Brain pericyte (primary cell): ENCODE measurements at regions not wholly inside any gene's neighbourhood (a gene's known extent, or its start where the extent isn't known, plus 50 kb on each side); places are given as distances from the start of the nearest gene placed in this dataset.
A peak's percentile ranks its signal among the peaks of the same experiment; 100 is the strongest.
"Not testable (repeated sequence)": the region's sequence is repeated elsewhere in the genome, so short reads cannot be mapped to it uniquely, and the experiment has no call there.

Source experiments
- DNase-seq: peaks from one replicate; pipeline ENCODE4 v3.0.0-alpha.2; 2012; ENCODE audit warnings: low read depth, low spot score

DNA sequence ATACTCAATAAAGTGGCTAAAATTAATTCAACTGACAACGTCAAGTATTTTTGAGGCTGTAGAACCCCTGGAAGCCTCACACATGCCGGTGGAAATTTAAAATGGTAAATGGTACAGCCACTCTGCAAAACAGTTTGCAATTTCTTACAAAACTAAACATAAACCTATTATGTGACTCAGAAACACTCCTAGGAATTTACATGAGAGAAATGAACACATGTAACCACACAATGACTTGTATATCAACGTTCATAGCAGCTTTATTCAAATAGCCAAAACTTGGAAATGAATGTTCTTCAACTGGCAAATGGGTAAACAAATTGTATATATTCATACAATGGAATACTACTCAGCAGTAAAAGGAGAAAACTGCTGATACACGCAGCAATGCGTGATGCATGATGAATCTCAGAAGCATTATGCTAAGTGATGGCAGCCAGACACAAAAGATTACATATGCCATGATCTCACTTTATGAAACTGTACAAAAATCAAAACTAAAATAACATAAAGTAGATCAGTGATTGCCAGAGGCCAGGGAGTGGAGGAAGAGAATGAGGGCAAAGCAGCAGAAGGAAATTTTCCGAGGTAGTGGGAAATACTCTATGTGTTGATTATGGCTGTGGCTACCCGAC, 112.5 kb downstream of the FAM50B start:
- DNase-seq = no peak

DNA sequence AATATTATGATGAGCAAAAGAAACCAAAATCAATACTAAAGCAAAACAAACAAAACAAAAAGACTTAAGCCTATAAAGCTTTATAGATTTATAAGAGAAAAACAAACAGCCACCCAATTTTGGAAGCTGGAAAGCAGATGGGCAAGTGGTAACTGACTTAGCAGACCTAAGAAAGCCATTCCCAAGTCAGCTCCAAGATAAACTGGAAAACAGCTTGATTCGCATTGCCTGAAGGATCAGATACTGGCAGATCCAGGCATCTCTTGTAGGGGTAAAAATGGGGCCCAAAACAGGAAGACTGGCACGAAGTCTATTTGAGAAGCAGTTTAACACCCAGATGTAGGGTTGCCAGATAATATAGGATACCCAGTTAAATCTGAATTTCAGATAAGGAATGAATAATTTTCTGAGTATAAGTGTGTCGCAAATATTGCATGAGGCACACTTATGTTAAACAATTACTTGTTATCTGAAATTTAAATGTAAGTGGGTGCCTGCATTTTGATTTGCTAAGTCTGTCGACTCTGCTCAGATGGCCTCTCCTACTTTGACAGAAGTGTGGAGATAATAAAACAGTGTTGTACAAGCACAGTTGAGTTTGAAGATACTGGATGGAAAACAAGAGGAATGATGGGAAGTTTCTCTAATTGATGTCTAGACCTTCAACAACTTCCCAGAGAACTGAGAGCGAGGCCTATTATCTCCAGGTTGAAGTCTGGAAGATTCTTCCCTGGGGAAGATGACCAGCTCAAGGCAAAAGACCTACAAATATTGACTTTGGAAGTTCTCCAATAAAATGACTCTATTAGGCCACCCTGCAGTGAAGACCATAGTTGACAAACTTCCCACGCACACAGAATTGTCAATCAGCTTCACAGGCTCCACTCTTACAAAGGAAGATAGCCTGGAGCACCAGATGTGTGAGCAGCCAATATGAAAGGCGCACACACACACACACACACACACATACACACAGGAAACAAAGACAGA, 113.4 kb downstream of the FAM50B start:
- DNase-seq = peak; percentile 86

DNA sequence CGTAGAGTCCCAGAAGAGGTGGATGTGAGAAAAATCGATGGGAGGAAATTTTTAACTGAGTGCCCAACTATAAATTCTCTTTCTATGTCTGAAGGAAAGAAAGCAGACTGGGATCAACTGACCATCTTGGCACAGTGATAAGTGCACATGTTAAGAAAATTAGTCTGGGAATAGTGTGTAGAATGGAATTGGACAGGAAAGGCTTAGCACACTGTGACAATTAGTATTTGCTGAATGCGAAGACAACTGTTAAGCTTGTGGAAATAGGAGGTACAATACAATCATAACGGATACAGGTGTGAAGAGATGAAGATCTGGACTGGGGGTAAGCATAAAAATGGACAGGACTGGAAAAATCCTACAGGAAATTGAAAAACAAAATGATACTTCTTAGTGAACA, 114.3 kb downstream of the FAM50B start:
- DNase-seq = no peak

DNA sequence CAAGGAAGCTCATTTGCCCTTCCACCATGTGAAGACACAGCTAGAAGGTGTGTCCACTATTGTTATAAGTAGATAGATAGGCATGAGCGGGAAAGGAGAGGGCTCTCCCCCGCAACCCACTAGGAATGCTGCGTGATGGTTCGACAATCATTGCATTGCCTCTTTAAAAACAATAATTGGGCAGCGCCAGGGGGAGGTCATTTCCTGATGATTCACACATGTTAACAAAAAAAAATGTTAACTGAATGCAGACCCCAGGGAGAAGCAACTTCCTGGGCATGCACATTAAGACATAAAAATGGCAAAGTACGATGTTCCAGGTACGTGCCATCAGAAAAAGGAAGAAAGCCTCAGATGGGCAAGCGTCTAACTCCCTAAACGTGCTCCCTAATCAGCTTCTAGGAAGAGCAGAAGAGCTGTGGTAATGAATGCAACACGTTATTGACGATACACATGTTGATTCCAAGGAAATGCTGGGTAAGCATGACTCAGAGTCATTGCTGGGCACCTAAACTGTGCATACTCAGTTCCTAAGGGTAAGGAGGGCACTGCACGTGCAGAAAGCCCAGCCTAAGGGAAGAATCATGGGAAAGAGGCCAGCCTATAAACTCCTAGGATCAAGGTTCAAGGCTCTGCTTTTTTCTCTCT, 113.7 kb downstream of the FAM217A start:
- no peak for DNase-seq

DNA sequence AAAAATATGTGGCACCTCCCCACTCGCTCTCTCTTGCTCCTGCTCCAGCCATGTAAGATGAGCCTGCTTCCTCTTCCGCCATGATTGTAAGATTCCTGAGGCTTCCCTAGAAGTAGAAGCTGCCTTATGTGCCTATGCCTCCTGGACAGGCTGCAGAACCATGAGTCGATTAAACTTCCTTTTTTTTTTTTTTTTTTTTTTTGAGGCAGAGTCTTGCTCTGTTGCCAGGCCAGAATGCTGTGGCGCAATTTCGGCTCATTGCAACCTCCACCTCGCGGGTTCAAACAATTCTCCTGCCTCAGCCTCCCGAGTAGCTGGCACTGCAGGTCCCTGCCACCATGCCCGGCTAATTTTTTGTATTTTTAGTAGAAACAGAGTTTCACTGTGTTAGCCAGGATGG, 112.5 kb downstream of the FAM217A start:
- DNase-seq = no peak

DNA sequence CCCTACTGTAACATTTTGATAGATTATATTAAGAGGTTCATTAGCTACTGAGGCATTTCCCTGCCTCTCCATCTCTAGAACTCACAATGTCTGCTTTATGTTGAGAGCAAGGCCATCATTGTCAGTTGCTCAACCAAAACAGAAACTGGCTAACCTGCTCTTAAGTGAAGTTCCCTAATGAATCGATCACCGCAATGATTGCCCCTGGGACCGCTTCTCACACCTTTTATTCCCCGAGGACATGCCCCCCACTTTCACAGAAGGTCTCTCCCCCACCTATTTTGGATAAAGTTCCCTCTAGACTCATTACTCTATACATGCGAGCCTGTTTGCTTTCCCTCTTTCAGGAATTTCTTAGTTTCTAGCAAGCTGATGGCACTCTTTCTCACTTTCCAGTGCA, 108.8 kb downstream of the FAM217A start:
- no peak for DNase-seq

DNA sequence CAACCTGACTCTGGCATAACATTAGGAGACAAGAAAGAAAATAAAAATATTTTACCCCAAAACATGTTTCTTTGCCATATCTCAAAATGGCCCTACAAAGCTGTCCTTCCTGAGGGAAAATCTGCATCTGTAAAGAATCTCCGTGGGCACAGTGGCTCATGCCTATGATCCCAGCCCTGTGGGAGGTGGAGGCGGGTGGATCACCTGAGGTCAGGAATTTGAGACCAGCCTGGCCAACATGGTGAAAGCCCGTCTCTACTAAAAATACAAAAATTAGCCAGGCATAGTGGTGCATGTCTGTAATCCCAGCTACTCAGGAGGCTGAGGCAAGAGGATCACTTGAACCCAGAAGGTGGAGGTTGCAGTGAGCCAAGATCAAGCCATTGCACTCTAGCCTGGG, 105.8 kb downstream of the FAM217A start:
- not testable (repeated sequence) for DNase-seq

DNA sequence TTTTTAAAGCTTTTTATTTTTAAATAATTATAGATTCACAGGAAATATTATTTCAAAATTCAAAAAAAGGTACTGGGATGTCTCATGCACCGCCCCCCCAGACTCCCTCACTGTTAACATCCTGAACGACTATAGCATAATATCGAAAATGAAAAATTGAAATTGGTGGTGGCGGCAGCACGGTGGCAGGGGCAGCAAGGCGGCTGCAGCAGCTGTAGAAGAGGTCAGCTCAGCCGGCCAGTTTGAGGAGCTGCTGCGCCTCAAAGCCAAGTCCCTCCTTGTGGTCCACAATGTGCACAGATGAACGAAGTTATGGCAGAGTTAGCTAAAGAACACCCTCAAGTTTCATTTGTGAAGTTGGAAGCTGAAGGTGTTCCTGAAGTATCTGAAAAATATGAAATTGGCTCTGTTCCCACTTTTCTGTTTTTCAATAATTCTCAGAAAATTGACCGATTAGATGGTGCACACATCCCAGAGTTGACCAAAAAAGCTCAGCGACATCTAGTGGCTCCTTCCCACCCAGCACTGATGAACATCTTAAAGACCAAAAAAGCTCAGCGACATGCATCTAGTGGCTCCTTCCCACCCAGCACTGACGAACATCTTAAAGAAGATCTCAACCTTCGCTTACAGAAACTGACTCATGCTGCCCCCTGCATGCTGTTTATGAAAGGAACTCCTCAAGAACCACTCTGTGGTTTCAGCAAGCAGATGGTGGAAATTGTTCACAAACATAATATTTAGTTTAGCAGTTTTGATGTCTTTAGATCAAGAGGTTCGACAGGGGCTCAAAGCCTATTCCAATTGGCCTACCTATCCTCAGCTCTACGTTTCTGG, 100.8 kb downstream of the FAM217A start:
- DNase-seq = peak; percentile 90

DNA sequence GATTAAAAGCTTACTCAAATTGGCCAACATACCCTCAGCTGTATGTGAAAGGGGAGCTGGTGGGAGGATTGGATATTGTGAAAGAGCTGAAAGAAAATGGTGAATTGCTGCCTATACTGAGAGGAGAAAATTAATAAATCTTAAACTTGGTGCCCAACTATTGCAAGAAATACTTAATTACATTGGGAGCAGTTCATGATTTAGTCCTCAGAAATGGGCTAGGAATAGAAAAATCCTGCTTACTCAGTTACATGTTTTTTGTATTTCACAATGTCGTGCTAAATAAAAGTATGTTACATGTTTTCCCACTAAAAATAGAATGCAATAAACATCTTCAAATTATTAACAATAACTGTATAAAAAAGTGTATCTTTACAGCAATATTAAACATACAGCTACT, 100.0 kb downstream of the FAM217A start:
- DNase-seq = not testable (repeated sequence)

DNA sequence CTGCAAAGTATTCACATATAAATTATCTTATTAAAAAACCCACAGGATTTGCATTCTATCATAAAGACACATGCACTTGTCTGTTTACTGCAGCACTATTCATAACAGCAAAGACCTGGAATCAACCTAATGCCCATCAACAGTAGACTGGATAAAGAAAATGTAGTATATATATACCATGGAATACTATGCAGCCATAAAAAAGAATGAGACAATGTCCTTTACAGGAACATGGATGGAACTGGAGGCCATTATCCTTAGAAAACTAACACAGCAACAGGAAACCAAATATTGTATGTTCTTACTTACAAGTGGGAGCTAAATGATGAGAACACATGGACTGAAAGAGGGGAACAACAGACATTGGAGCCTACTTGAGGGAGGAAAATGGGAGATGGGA, 97.0 kb downstream of the FAM217A start:
- DNase-seq = no peak

DNA sequence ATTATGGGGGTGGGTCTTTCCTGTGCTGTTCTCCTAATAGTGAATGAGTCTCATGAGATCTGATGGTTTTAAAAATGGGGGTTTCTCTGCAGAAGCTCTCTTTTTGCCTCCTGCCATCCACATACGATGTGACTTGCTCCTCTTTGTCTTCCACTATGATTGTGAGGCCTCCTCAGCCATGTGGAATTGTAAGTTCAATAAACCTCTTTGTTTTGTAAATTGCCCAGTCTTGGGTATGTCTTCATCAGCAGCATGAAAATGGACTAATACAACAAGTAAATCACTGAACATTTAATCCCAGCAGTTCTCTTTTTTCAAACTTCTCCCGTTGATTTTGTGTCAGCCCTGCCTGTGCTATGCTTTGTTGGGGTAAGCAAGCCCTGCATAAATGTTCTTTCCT, 95.2 kb downstream of the FAM217A start:
- no peak for DNase-seq

DNA sequence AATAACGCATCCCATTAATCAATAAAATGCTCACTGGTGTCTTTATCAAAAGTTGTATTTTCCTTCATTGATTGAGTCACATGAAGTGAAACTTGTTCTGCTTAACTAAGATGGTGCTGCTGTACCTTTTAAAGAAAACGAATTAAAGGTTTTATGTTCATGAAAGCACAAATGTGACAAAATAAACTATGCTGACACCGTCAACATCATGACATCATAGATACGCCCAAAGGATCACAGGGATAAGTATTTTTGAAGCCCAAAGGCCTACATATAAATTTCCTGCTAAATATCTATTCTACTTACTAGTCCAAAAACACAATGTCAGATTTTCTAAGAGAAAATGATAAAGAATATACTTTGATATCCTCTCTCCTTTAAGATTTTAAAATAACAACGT, 94.4 kb downstream of the FAM217A start:
- no peak for DNase-seq

DNA sequence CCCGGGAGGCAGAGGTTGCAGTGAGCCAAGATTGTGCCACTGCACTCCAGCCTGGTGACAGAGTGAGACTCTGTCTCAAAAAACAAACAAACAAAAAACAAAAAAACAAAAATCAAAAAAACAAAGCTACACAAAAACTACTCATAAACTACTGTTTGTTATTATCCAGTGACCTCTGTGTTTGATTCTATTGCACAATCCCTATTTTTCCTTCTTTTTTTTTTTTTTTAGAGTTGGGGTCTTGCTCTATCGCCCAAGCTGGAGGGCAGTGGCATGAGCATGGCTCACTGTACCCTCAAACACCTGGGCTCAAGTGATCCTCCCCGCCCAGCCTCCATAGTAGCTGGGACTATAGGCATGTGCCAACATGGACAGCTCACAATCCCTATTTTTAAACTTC, 92.7 kb downstream of the FAM217A start:
- no peak for DNase-seq

DNA sequence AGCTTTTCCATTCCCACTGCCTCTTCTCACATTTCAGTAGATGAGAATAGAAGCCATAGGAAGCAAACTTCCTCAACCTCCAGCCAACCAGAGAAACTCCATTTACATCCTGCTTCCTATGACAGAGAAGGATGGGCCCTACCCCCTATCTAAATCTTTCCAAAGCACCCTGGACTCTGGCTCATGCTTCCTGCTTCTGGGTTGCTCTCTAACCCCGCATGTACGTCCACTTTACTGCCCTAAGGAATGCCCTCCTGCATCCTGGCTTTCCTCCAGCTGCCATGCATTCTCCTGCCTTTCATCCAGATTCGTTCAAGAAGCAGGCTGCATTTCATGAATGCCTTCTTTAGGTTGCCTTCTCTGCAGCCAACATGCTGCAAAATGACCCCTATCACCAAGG, 91.9 kb downstream of the FAM217A start:
- no peak for DNase-seq

DNA sequence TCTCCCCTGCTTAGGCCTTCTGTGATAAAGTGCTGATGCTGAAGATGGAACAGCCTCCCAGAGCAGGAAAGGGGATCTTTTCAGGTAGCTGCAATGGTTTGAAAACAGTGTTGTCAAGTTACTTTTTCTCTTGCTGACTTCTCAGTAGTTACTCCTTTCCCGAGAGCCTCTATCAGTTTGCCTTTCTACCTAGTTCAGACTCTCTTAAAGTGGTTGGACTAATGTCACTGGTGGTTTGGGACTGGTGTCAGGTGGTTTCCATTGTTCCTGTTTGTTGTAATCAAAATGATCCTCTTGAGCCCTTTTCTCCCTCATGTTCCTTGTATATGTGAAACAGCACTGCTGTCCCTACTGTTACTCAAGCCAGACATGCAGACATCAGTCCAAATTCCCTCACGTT, 91.4 kb downstream of the FAM217A start:
- DNase-seq = no peak

DNA sequence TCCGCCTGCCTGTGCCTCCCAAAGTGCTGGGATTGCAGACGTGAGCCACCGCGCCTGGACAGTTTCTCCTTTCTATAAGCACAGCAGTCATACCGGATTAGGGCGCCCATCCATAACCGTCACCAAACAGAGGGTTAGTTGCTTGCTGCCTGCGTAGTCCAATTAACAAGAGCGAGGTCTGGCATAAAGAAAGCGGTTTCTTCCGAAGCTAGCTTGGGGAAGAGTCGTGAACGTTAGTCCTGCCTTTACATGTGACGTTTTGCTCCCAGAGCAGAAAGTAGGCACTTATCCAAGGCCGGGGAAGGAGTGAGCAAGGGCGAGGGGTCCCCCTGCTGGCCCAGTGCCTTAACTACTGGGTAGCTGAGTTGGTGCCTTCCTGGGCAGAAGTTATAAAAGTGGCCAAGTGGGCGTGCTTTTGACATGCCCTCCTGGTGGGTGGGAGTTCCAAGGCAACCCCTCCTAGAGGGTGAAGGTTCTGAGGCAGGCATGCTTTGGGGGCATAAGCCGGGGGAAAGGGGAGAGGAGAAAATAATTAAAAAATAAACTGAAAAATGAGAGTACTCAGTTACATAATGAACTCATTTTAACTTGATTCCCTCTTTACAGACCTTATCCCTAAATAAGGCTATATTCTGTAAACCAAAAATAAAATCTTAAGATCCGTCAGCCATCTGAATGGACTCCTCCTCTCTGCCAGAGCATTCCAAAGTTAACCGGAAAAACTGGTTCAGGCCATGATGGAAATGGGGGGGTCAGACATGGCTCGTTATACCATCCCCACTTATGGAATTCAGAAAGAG, 88.0 kb downstream of the FAM217A start:
- peak; percentile 61 for DNase-seq

DNA sequence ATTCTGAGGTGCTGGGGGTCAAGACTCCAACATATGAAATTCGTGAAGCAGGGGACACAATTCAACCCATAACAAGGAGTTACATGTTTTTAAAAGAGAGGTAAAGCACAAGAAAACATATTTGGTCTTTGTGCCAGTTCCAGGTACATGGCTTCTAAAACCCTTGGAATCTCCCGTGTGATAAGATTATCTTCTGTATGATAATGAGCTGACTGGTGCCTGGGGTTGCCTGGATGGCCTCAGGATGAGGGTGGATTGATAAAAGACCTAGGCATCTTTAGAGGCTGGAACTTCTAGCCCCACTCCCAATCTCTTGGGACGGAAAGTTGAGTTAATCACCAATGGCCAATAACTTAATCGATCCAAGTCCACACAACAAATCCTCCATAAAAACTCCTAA, 87.0 kb downstream of the FAM217A start:
- DNase-seq = no peak

DNA sequence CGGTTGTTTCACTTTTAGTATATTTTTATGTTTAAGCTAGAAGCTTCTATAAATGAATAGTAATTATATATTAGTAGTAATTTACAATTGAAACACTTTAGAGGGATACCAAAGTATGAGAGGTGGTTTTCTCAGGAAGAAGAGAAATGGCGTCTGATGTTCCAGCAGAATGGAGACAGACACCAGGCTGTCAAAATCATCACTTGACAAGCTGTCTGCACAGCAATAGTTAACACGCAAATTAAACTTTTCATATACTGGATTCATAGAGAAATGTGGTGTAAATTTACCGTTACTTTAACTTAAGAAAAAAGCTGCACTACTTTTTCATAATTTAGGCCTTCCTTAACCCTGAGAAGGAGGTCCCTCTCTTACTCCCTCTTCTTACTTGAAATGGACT, 82.6 kb downstream of the FAM217A start:
- no peak for DNase-seq

DNA sequence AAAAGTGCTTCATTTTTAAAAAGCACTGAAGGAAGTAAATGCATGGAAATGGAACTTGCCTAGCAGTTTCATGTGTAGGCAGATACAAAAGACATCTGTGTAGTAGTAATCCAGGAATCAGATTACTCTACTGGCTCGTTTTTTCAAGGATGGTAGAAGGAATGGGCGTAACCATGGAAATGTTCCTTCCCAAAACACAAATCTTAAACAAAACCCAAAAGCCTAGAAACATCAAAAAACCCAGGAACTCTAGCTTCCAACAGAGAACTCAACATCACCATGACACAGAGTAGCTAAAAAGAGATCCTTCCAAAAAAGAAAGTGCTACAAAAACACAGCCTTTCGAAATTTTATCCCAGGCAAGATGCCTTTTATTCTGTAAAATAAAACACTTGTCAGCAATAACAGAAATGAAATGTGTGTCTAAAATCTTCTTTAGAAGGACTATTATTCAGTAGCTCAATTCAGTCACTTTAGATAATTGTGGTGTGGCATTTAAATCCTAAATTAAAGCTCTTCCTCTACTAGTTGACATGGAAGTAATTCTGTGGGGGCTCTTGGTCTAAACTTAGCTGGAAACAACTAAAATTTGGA, 81.7 kb downstream of the FAM217A start:
- DNase-seq = peak; percentile 40
